NCI-H128 (cell line): ENCODE measurements at regions not wholly inside any gene's neighbourhood (a gene's known extent, or its start where the extent isn't known, plus 50 kb on each side); places are given as distances from the start of the nearest gene placed in this dataset.
"Not testable (repeated sequence)": the region's sequence is repeated elsewhere in the genome, so short reads cannot be mapped to it uniquely, and the experiment has no call there.

Experiments
- DNase-seq: peaks from one replicate; lab custom pipeline; 2025; ENCODE audit not compliant: unreplicated experiment; lab: John Stamatoyannopoulos, UW

DNA sequence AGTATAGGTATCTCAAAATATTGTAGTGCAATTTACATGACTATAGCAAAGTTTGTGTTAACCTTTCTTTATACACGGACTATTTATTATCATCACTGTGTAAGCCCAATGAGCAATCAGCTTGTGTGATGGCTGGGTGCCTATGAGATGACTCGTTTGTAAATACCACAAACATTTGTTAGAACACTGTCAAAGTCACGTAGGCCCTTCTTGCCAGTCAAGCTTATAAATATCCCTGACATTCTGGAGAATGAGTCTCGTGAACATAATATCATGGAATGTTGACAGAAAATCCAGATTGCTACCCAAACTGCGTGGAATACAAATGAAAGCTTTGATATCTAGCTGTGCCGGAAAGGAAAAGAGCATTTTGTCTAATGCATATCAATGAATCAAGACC lies 648.3 kb upstream of the MDGA2 start:
- no peak for DNase-seq

DNA sequence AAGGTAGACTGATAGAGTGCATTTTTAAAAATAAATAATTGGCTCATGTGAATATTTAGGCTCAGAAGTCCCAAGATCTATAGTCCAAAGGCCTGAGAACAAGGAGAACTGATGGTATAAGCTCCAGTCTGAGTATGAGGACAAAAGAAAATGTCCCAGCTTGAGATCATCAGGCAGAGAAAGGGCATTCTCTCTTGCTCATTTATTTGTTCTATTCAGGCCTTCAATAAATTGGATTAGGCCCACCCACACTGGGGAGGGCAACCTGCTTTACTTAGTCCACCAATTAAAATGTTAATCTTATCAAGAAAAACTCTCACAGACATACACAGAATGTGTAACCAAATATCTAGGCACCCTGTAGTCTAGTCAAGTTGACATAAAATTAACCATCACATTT lies 644.4 kb upstream of the MDGA2 start:
- DNase-seq: no peak

DNA sequence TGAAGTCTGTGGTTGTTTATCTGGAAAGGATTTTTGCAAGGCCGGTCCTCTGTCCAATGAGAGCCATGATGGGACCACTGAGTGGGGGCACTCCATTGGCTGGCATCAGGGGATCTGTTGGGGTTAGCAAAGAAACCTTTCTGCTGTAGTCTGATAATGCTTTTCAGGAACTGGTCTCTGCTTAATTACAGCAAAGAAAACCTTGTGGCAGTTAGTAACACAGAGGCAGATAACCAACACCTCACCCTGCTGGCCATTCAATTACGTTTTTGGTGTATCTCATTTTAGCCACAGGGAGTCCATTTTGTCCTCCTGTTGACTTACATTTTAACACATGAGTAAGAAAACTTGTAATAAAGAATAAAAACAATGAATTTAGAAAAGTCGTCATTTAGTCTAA lies 629.3 kb upstream of the MDGA2 start:
- no peak for DNase-seq

DNA sequence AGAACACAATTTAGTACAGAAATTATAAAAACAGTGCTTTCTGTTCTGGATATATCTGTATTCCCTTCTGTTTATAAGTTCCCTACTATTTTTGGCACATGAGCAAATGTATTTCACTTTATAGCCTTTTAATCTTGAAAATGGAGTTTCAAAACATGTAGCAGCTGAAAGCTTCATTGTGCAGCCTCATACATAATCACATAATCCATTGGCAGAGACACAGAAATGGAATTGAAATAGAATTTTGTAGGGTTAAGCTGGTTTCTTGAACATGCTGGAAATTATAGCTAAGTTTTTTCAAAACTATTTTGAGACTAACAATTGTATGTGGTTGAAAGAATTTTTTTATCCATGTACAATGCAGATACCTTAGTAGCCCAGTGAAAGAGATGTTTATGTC lies 614.3 kb upstream of the MDGA2 start:
- no peak for DNase-seq

DNA sequence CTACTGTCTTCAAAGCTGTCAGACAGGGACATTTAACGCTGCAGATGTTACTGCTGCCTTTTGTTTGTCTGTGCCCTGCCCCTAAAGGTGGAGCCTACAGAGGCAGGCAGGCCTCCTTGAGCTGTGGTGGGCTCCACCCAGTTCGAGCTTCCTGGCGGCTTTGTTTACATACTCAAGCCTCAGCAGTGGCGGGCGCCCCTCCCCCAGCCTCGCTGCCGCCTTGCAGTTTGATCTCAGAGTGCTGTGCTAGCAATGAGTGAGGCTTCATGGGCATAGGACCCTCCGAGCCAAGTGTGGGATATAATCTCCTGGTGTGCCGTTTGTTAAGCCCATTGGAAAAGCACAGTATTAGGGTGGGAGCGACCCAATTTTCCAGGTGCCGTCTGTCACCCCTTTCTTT lies 609.8 kb upstream of the MDGA2 start:
- not testable (repeated sequence) for DNase-seq

DNA sequence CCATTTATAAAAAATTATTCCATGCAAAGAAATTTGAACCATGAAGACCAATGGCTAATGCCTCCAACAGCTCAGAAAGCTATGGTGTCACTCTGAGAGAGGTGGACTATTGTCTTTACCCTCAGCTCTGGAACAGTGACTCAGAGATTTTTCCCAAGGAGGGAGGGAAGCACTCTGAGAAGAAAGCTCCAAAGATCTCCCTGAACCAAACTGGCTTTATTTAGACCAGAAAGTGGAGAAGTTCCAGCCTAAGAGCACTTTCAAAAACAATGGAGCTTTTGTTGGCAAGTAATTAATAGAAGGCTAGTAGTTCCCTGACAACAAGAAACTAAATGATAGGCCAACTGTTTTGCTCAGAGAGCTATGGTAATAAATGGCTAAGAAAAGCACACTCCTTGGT lies 599.9 kb upstream of the MDGA2 start:
- no peak for DNase-seq

DNA sequence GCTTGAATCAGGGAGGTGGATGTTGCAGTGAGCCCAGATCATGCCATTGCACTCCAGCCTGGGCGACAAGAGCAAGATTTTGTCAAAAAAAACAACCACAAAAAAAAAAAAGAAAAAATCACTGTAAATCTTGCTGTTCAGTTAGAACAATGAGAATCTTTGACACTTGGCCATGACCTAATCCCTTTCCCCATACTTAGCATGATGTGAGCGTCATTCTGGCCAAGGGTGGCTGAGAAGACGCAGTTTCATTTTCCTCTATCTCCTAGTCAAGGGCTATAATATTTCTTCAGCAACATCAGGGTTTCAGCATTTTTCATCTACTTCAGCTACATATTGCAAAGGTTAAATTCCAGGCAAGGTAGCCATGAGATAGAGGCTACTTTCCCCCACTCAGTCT lies 599.4 kb upstream of the MDGA2 start:
- no peak for DNase-seq

DNA sequence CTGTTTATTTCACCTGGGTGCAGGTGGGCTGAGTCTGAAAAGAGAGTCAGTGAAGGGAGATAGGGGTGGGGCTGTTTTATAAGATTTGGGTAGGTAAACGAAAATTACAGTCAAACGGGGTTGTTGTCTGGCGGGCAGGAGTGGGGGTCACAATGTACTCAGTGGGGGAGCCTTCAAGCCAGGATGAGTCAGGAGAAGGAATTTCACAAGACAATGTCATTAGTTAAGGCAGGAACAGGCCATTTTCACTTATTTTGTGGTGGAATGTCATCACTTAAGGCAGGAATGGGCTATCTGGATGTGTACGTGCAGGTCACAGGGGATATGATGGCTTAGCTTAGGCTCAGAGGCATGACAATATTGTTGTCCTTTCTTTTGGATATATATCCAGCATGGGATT lies 592.5 kb upstream of the MDGA2 start:
- not testable (repeated sequence) for DNase-seq

DNA sequence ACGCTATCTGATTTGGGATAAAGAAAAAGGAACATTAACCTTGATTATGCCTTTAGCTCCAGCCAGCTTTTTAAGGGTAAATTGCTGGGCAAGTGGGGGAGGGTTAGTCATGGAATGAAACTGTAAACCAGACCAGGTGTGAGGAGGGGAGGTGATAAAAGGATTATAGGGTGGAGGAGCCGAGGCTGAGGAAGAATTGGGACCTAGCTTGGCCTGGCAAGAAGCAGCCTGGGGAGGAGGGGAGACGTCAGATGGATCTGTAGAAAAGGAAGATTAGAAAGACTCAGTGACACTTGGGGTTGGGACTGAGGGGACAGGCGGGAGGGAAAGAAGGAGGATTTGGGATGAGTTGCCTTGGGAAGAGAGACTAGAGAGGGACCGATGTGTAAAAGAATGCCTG lies 590.8 kb upstream of the MDGA2 start:
- not testable (repeated sequence) for DNase-seq

DNA sequence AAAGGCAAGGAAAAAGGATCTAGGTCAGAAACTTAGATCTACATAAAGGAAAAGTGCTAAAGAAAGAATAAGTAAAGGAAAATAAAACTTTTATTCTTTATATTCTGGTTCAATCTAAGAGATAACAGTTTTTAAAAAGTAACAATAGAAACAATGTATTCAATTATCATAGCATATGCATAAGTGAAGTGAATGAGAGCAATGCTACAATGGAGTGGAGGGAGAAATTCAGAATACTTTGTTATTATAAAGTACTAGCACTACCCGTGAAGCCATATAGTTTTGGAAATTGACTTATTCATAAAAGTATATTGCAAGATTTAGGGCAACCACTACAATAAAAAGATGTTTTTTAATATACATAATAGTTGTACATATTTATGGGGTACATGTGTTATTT lies 586.0 kb upstream of the MDGA2 start:
- no peak for DNase-seq

DNA sequence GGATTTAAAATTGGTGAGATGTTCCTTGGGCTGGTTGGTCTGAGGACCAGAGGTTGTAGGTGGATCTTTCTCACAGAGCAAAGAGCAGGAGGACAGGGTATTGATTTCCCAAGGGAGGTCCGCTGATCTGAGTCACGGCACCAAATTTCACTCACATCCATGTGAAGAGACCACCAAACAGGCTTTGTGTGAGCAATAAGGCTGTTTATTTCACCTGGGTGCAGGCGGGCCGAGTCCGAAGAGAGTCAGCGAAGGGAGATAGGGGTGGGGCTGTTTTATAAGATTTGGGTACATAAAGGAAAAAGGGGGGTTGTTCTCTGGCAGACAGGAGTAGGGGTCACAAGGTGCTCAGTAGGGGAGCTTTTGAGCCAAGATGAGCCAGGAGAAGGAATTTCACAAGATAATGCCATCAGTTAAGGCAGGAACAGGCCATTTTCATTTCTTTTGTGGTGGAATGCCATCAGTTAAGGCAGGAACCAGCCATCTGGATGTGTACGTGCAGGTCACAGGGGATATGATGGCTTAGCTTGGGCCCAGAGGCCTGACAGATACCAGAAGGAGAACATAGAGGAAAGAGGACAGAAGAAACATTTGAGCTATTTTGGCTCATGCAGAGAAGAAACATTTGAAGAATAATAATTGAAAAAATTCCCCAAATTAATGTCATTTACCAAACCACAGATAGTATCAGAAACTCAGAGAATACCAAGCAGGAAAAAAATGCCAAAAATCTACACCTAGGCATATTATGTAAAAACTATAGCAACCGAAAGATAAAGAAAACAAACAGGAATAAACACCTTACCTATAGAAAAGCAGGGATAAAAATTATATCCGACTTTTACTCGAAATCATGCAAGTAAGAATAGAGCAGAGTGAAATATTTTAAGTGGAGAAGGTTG lies 585.2 kb upstream of the MDGA2 start:
- DNase-seq: not testable (repeated sequence)

DNA sequence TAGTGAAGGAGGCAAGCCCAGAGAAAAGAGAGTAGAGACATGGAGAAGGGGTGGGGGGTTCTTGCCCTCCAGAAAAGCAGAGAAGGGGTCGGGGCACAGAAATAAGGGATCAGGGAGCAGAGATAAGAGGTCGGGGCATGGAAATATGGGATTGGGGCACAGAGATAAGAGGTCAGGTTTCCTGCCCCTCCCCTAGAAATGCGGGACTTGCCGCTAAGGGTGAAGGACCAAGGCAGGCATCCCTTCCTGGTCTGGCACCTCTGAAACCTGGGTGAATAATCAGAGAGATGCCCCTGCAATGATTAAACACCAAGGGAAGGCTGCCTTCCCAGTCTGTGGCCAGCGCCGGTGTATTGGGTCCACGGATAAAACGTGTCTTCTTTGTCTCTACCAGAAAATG lies 584.5 kb upstream of the MDGA2 start:
- not testable (repeated sequence) for DNase-seq

DNA sequence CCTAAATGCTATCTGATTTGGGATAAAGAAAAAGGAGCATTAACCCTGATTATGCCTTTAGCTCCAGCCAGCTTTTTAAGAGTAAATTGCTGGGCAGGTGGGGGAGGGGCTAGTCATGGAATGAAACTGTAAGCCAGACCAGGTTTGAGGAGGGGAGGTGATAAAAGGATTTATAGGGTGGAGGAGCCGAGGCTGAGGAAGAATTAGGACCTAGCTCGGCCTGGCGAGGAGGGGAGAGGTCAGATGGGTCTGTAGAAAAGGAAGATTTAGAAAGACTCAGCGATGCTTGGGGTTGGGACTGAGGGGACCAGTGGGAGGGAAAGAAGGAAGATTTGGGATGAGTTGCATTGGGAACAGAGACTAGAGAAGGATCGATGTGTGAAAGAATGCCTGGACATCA lies 583.8 kb upstream of the MDGA2 start:
- DNase-seq: not testable (repeated sequence)

DNA sequence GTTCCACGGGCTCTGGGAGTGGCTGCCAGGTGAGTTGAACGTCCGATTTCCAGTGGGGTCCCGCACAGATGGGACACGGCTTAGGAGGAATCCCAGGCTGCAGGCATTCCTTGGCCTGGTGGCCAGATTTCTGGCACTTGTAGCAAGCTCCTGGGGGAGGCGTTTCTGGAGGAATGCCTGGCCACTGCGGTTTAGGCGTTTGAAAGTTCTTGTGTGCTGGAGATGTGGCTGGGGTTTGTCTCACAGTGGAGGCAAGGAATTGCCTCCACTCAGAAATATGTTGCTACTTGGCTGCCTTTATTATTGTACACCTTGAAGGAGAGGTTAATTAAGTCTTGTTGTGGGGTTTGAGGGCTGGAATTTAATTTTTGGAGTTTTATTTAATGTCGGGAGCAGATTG lies 583.3 kb upstream of the MDGA2 start:
- not testable (repeated sequence) for DNase-seq

DNA sequence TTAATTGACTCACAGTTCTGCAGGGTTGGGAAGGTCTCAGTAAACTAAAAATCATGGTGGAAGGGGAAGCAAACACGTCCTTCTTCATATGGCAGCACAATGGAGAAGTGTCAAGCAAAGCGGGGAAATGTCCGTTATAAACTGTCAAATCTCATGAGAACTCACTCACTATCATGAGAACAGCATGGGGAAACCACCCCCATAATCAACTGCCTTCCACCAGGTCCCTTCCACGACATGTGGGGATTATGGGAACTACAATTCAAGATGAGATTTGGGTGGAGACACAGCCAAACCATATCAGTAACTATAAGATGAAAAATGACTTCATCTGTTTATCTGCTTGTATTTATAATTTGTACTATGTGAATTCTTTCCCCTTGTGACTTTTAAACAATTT lies 577.6 kb upstream of the MDGA2 start:
- no peak for DNase-seq

DNA sequence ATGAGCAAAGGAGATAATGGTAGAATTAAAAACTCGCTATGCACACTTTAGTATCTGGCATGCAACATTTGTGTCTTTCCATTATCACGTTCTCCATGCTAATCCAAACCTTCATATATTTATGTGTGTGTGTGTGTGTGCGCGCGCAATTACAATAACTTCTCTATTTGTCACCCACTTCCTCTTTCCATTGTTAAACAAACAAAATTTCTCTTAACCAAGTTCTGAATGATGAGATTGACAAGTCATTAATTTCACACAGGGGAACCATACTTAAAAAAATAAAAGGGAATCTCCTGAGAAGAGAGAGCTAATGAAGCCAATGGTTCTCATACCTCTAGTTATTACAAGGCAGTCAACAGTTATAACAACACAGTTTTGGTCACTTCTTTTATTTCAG lies 575.9 kb upstream of the MDGA2 start:
- no peak for DNase-seq

DNA sequence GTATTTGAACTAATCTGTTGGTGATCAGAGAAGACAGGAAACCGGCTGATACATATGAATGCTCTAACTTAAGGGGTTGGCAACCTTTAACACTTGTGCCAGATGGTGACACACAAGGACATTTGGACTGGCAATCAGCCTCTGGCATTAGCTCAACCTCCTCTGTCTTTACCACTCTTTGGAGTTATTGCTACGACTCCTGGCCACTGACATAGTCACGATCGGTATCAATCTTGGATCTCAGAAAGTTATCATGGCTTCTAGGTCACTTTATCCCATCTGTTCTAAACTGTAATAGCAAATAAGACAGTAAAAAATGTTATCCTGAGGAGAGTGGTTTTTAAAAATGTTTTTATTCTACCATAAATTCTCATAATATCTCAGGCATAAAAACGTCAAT lies 575.2 kb upstream of the MDGA2 start:
- DNase-seq: no peak

DNA sequence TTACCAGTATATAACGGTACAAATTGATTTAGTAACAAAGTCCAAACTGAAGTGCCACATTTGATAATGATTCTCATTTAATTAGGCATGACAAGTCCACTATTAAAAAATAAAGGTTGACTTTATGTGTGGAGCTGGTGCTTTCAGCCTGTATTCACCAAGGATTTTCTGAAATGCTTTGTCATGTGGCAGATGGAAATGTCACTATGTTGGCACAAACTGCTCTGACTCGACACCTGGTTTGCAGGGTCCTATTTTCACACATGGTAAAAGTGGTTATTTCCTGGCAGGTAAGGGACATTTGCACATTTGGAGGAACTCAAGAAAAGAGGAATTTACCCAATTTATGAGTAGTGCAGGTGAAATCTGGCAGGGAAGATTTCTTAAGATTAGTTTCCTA lies 572.6 kb upstream of the MDGA2 start:
- DNase-seq: no peak

DNA sequence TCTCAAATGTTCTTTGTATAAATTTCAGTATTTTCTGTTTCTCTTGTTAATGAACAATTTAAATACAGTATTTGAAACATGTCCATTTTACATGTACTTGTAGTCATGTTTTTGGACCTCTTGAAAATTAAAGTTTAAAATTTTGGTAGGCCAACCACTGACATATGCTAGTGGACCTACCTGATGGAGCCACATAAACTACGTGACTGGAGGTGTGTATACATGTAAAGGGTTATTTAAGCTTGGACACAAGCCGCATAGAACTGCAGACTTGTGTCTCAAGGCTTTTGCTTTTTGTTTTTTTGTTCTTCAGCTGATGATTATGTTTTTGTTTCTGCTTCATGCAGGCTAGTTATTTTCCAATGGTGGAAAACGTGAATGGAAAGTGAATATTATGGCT lies 568.5 kb upstream of the MDGA2 start:
- DNase-seq: no peak

DNA sequence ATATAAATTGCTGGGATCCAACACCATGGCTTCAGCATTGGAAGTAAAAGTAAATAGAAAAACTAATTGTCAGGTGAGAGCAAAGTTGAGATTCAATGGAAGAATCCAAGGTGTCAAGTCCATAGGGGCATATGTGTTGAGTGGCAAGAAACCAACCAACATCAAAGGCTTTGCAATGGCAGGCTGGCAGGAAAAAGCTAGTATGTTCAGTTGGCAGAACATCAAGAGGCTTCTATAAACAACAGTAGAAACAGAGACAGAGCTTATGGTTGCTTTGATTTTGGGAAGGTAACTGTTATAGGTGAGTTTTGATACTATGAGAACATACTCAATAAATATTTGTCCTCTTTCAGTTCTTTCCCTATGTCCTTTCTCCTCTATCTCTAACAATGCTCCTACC lies 553.7 kb upstream of the MDGA2 start:
- no peak for DNase-seq

DNA sequence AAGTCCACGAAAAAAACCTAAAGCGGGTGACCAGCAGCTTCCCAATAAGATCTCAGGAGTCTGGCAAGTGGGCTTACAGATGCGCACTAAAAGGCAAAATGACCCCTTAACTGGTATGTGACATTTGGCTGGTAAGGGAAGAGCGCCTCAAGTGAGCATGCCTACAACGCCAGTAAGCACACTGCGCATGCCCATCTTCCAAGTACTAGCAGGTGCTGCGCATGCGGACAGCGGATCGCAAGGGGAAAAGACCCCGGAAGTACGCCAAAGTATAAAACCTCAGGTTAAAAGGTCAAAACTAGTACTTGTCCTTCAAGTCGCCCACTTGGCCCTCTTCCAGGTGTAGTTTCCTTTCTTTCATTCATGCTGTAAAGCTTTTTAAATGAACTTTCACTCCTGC lies 518.5 kb upstream of the MDGA2 start:
- no peak for DNase-seq

DNA sequence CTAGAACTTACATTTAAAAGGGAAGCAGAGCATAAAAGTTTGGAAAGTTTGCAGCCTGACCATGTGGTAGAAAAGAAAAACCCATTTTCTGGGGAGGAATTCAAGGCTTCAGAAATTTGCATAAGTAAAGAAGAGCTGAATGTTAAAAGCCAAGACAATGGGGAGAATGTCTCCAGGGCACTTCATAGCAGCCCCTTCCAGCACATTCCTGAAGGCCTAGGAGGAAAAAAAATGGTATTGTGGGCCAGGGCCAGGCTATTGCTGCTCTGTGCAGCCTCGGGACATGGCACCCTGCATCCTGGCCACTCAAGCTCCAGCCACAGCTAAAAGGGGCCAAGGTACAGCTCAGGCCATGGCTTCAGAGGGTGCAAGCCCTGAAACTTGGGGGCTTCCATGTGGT lies 474.2 kb upstream of the MDGA2 start:
- not testable (repeated sequence) for DNase-seq

DNA sequence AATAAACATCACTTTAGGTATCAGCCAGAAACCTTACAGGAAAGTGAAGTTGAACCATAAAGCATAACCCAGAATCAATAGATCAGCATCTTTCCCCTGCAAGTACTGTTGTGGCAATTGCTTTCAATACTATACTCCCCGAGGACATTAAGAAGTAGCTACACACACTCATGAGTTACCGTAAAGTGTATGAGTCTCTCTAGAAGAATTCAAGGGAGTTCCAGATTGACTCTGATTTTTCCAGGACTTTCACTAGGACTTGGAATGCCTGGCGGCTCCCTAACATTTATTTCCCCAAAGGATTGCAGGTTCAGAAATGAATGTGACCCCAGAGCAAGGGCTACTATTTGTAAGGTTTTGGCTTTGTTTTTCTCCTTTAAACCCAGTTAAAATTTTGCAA lies 465.4 kb upstream of the MDGA2 start:
- no peak for DNase-seq
